ENCODE measurements at regions not wholly inside any gene's neighbourhood (a gene's known extent, or its start where the extent isn't known, plus 50 kb on each side); places are given as distances from the start of the nearest gene placed in this dataset.

GRCh38 chr13:91139232-91139631, 208.3 kb upstream of the MIR17HG start:
- no peak for DNase-seq

- no peak for DNase-seq
Observed at GRCh38 chr13:91141543-91142061, 205.9 kb upstream of the MIR17HG start.

- DNase-seq = no peak
Observed at GRCh38 chr13:91142572-91142971, 204.9 kb upstream of the MIR17HG start.

GRCh38 chr13:91144054-91144453, 203.4 kb upstream of the MIR17HG start:
- no peak for DNase-seq

GRCh38 chr13:91144486-91144885, 203.0 kb upstream of the MIR17HG start:
- DNase-seq = no peak

GRCh38 chr13:91145571-91146205, 201.8 kb upstream of the MIR17HG start:
- no peak for DNase-seq

- no peak for DNase-seq
Observed at GRCh38 chr13:91146601-91147000, 200.9 kb upstream of the MIR17HG start.

GRCh38 chr13:91148098-91148497, 199.4 kb upstream of the MIR17HG start:
- DNase-seq = no peak

GRCh38 chr13:91151921-91152320, 195.6 kb upstream of the MIR17HG start:
- DNase-seq = no peak

GRCh38 chr13:91153372-91153771, 194.1 kb upstream of the MIR17HG start:
- DNase-seq = no peak

- DNase-seq = no peak
Observed at GRCh38 chr13:91154558-91155353, 192.7 kb upstream of the MIR17HG start.

GRCh38 chr13:91155512-91156114, 191.9 kb upstream of the MIR17HG start:
- no peak for DNase-seq

- no peak for DNase-seq
Observed at GRCh38 chr13:91157273-91158016, 190.0 kb upstream of the MIR17HG start.

- no peak for DNase-seq
Observed at GRCh38 chr13:91158017-91158395, 189.5 kb upstream of the MIR17HG start.

GRCh38 chr13:91162180-91162579, 185.3 kb upstream of the MIR17HG start:
- no peak for DNase-seq

GRCh38 chr13:91162589-91162988, 184.9 kb upstream of the MIR17HG start:
- DNase-seq = no peak

- no peak for DNase-seq
Observed at GRCh38 chr13:91165758-91166157, 181.7 kb upstream of the MIR17HG start.

- DNase-seq = no peak
Observed at GRCh38 chr13:91166714-91167511, 180.6 kb upstream of the MIR17HG start.

- DNase-seq = no peak
Observed at GRCh38 chr13:91167706-91168385, 179.6 kb upstream of the MIR17HG start.

GRCh38 chr13:91168386-91168711, 179.1 kb upstream of the MIR17HG start:
- no peak for DNase-seq

- DNase-seq = no peak
Observed at GRCh38 chr13:91169321-91170050, 178.0 kb upstream of the MIR17HG start.

All from stimulated activated CD4-positive, alpha-beta T cell treated with anti-CD3 and anti-CD28 coated beads, Interleukin-4, amount 100 ng/mL, for 24 hours (primary cell).